Skin epidermis (tissue), 12 donors: ENCODE measurements at regions not wholly inside any gene's neighbourhood (a gene's known extent, or its start where the extent isn't known, plus 50 kb on each side); places are given as distances from the start of the nearest gene placed in this dataset.

Source experiments
- H3K27ac ChIP-seq, 21 experiments: fragments of 200-600 bp; sonication (generic) in 11 of 21; one replicate each; pipeline ENCODE4 v1.5.0; 2020; ENCODE audit warnings: mild to moderate bottlenecking in 3 of 21, inconsistent platforms in 2 of 21, moderate library complexity in 2 of 21
- H3K4me3 ChIP-seq, 7 experiments: fragments of 200-600 bp; sonication (generic) in 2 of 7; one replicate each; pipeline ENCODE4 v1.5.0; 2020; ENCODE audit warnings: inconsistent platforms in 2 of 7, mild to moderate bottlenecking in 2 of 7, moderate library complexity in 1 of 7

DNA sequence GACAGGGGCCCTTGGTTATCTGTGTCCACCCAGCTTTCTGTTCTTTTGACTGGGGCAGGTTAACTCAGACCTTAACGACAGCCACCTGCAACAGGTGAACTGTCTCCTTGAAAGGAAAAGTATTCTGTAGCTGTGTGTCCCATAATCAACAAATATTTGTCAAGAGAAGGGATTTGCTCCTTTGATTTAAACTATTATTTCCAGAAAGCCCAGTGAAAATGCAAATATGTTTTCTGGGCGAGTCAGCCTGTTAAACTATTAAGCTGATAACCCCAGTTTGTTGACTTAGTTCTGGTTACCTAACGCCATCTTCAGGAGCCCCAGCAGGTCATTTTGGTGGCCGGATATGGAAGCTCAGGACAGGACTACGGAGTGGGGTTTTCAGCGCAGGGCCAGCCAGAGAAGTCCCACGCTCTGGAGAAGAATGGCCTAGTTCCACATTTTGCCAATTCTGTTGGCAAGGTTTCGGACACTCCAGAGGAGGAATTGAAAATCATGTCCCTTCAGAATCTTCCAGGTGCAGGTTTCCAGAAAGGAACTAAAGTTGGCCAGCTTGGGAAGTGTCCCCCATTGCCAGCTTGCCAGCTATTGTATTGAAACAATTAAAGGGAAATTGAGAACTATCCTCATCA is 54.5 kb downstream of the ADRA2A start:
- Histone ChIP-seq H3K27ac (no peak overlapping the region), H3K4me3 (no peak overlapping the region)

DNA sequence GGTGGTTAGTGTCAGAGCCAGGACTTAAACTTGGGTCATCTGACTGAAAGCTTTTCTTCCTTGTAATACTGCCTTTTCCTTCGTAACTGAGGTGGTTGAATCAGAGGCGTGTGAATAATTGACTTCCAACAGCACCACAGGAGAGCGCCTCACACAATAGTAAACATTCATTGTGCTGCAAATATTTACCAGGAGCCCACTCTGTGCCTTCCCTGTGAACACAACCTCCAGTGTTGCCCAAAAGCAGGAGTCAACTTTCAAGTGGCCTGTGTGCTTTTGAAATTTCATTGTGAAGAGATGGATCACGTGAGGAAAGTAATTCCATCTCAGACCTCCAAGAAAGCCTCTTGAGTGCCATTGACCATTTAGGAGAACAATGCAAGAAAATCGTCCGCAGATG is 60.2 kb downstream of the ADRA2A start:
- no peak overlapping the region for H3K27ac ChIP-seq
- no peak overlapping the region for H3K4me3 ChIP-seq

DNA sequence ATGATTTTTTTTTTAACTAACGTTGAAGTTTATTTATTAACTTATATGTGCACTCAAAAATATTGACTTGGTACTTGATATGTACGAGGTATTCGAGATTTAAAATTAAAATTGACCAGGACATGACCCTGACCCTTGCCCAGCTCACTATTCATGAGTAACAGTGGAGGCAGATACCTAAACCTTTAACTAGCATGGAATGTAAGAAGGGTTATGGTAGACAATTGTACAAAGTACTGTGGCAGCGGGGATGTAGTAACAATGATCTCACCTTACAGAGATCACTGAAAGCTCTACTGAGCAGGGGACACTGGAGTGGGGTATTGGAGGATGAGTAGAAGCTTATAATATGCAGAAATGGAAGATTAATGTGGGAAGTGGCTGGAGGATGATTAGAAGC is 60.8 kb downstream of the ADRA2A start:
- Histone ChIP-seq H3K4me3 (no peak overlapping the region), H3K27ac (no peak overlapping the region)

DNA sequence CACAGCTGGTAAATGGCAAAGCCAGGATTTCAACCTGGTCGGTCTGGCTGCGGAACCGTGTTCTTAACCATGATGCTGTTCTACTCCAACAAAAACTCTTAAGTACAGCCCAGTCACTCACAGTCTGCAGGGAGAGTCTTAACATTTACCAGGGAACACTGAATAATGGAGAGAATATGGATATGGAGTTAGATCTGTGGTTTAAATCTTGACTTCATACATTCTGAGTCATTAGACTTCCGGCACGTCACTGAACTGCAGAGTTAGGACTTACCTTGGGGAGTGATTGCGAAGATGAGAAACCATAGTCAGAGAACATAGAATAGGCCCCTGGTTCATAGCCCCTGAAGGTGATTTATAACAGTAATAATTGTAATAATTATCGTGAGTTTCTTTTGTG is 61.7 kb downstream of the ADRA2A start:
- no peak overlapping the region for H3K27ac ChIP-seq
- no peak overlapping the region for H3K4me3 ChIP-seq

DNA sequence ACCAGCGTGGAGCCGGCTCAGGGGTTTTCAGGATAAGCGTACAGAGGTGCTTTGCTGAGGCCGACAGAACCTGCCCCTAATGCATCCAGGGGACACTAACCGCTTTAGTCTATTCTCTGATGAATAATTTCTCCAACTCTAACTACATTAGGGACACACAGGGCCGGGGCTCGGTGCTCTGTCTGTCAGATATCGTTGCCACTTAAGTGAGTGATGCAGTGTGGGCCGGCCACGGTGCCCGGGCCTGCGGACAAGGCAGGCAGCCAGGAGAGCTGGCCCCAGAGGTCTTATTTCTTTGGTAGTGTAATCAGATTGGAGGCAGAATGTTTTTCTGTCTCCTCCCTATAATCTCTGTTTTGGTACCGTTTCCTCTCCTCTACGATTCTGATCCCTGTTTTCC is 62.7 kb downstream of the ADRA2A start:
- H3K4me3 ChIP-seq = no peak overlapping the region
- H3K27ac ChIP-seq = no peak overlapping the region

DNA sequence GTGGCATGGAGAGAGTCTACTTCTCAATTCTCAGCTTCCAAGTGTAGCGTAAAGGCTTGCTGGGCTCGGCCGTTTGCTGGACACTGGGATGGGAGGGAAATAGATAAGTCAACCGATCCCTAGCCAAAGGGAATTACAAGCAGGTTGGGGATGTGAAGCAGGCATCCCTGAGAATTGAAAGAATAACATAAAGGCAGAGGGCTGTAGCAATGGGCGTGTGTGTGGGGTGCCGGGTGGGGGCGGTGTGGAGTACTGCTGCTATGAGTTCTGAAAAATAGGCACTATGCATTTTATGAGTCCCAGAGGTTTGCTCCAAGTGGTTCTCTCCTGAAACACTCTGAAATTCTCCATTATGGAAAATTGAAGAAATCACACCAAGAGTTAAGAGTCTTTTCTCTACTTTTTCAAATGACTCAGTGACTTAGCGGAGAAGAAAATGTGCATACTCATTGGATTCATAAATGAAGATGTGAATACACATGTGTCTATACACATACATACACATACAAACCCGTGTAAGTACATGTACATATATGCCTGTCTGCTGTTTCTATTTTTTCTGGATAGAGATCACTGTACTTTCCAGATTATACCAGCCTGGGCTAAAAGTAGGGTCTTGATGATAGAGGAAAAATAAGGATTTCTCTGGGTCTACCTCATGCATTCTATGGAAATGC is 65.4 kb downstream of the ADRA2A start:
- Histone ChIP-seq H3K27ac (no peak overlapping the region), H3K4me3 (no peak overlapping the region)

DNA sequence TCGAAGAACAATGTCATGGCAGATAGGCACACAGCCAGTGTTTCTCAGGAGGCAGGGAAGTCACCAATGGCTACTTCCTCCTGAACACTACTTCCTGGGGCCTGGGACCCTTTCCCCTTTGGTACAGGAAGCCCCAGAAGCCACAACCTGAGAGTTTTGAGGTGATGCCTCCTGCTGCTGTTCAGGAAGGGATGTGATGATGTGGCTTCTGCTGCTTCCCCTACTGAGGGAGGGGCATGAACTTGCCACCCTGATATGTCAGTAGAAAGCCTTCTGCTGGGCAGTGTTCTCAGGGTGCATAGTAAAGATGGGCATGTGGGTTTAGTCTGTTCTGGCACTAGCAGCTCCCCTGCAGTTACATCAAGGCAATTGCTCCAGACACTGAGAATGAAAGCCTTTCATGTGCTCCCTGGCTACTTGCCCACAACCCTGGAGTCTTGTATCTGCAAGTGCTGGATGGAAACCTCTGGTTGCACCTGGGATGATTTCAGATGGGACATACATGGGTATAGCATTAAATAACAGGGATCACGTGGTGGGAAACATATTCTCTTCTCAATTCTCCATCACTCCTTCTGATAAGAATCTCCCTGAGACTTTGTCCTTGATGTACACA is 69.3 kb downstream of the ADRA2A start:
- H3K27ac ChIP-seq = no peak overlapping the region
- no peak overlapping the region for H3K4me3 ChIP-seq

DNA sequence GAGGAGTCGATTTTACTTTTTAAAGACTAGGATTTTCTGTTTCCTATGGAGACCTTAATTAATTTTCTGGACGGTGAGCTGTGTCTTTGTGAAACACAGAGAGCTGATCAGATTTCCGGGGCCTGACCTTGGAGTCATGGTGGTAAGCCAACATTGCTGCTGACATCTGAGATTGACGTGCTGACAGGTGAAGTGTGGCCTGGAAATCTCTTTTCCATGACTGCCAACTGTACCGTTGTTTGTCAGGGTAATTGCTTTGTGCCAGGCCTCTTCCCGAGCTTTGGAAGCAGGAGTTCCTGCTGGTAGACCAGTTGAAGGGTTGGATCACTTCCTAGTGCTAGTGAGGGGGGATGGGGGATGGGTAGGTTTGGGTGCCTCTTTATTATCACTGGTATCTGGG is 71.2 kb downstream of the ADRA2A start:
- H3K4me3 ChIP-seq = no peak overlapping the region
- H3K27ac ChIP-seq = no peak overlapping the region

DNA sequence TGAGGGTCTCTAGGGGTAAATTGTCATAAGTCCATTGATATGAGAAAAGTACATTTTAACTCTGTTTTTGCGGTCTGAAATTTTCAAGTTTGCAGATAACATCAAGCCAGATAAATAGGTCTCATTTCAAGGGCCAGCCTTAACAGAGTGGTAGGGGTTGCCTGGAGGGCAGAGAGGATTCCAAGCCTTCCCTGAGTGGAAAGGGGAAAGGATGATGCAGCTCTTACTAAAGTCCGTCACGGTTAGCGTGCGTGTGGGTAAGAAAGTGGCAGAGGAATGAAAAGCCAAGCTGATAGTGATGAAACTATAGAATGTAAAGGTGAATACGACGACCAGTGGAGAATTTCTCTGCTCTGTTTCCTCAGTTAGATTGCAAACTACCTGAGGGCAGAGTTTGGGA is 71.6 kb downstream of the ADRA2A start:
- Histone ChIP-seq H3K27ac (no peak overlapping the region), H3K4me3 (no peak overlapping the region)

DNA sequence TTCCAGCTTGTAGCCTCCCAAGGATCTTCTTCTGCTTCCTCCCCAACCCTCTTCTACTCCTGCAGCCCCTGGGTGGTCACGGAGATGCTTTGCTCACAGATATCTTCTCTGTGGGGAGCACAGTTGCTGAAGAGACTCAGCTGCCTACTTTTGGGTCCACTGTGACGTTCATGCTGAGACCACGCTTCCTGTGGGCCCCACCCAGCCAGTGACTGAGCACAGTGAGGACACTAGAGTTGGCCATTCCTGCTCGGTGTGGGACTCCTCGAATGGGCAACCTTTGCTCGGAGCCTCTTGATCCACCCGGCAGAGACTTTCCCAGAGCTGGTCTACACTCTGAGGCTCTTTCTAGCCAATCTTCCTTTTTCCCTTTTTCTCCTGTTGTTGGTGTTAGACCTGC is 73.9 kb downstream of the ADRA2A start:
- no peak overlapping the region for H3K27ac ChIP-seq

DNA sequence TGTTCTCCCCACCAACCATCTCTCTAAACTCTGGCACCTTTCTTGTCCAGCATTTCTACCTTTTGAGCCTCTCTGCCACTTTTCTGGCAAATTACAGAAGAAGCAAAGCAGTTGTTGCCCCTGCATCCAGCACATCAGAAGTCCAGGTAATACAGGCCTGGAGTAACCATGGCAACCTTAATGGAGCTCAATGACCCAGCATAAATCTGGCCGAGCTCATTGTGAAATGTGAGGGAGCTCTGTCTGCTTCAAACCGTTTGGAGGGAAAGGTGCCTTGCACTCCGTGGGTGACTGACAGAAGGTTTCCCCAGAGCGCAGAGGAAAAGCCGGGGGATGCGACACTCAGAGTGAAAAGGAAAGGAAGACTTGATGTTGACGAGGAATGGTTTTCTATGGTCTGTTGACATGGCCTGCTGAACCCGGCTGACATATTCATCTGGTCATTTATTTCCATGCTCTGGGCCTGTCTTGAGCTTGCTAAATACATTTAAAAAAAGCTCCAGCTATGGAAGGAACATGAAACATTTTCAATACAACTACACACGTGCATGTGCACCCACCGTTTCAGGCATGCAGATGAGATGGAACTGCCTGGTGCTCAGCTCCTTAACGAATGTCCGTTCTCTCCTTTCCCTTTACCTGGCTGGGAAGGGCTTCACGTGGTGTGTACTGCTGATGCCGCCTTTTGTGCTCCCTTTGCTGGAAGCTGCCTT is 74.9 kb downstream of the ADRA2A start:
- H3K4me3 ChIP-seq = no peak overlapping the region
- no peak overlapping the region for H3K27ac ChIP-seq

More for the DNA sequence above, 73.9 kb downstream of the ADRA2A start:
- H3K4me3 ChIP-seq = no peak overlapping the region

DNA sequence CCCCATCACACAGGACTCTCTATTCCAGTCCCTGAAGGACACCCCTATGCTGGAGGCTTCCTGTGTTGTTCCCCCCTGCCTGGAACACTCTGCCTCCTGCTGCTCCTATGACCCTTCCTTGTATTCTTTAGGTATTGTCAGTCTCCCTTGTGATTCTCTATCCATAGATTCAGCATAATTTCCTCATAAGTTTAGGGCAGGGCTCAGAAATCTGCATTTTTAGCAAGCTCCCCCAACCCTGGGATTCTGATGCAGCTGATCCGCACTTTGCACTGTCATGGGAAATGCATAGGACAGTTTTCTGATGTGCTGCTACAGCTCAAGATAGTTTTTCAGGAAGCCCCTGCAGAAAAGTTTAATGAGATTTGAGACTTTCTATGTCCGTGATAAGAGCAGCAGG is 79.9 kb downstream of the ADRA2A start:
- Histone ChIP-seq H3K4me3 (no peak overlapping the region), H3K27ac (no peak overlapping the region)

DNA sequence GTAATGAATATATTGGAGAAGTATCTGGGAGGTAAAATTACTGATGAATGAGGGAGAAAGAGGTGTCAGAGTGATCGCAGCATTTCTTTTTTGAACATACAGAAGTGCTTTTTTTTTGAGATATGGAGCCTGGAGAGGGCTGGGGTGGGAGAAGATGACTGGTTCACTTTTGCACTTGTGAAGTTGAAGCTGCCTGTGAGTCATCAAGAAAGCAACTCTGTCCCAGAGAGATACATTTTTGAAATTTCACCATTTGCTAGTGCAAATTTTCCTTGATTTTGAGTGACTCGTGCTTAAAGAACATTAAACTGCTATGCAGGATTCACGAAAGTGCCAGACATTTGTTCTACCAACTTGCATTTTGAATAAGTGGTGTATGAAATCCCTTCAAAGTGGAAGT is 81.8 kb downstream of the ADRA2A start:
- no peak overlapping the region for H3K27ac ChIP-seq
- no peak overlapping the region for H3K4me3 ChIP-seq

DNA sequence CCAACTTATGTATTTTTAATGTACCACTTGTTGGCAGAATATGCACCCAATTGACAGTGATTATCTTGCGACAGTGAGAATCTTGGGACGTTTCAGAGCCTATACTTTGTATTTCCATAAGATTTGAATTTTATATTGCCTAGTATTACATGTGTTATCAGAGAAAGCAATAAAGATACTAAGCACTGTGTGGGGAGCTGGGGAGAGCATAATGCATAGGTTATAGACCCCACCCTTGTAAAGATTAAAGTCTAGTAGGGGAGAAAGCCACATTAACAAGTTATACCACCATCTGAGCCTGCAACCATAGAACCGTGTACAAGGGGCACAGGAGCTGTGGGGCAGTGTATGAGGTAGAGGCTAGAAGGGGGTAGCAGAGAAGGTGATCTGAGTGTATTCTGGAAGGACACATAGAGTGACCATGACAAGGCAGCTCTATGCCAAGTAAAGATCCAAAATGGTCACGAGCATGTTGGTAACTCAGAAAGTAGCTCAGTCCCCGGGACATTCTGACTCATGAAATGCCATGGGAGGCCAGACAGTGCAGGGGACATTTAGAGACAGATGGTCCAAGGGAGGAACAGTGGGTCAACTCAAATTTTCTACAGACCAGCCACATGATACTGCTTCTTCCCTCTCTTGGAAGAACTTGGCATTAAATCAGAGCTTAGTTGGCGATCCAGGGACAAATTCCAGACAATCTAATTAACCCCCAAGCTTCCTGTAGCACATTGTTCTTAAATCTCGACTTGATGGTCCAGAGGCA is 84.5 kb downstream of the ADRA2A start:
- H3K27ac ChIP-seq = no peak overlapping the region
- H3K4me3 ChIP-seq = no peak overlapping the region

DNA sequence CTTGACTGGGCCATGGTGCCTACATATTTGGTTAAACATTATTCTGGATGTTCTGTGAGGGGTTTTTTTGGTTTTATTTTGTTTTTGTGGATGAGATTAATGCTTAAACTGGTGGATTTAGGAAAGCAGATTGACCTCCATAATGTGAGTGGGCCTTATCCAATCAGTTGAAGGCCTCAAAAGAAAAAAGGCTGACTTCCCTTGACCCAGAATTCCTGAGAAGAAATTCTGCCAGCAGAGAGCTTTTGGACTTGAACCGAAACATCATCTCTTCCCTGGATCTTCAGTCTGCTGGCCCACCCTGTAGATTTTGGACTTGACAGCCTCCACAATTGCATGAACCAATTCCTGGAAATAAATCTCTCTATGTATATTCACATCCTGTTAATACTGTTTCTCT is 94.4 kb downstream of the ADRA2A start:
- no peak overlapping the region for H3K4me3 ChIP-seq
- H3K27ac ChIP-seq = no peak overlapping the region

DNA sequence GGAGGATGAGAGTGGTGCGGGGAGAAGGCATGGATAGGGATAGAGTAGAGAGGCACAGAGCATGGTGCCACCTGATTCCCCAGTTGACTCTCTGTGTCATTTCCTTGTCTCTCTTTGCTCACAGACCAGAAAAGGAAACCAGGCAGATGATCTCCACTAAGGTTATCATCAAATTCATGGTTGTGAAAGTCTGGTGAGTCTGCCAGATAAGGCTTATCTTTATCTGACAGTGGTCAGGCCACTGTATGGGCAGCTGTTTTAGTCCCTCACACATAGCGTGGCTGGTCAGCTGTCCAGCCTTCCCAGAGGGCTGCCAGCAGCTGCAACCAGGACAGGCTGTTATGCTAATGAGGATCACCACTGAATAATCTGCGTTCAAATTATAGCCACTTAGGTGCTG is 99.0 kb downstream of the ADRA2A start:
- no peak overlapping the region for H3K27ac ChIP-seq

DNA sequence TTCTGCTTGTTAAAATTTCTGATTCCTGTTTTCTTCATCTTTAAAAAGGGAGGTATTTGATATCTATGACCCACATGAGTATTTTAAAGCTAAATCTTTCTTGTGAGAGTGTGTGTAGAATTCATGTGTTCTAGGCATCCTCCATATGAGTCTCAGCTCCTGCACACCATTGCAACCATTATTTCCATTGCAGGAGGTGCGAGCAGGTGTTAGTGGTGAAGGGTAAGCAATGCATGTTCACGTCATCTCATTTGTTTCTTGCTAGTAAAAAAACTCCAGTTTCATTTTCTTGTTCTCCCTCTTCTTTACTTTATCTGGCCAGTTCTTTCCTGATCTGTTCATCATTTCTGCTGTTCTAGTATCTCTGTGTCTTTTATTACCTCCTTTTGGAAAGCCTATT is 100.5 kb downstream of the ADRA2A start:
- Histone ChIP-seq H3K27ac (no peak overlapping the region), H3K4me3 (no peak overlapping the region)

More for the DNA sequence above, 99.0 kb downstream of the ADRA2A start:
- H3K4me3 ChIP-seq = no peak overlapping the region

DNA sequence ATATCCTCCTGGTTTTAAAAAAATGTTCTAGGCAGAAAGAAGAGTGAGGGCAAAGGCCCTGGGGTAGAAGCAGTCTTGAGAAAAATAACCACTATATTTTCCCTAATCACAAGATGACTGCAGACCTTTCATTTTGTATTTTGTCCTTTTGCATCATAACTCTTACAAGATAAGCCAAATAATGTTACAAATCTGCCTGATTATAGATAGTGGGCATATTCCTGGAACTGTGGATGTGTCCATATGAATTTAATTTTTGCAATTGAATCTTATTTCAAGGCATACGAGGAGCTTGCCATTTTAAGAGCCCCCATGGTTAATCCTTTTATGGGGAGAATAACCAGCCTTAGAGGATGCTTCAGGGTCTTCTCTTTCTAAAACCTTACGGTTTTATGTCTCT is 102.7 kb downstream of the ADRA2A start:
- Histone ChIP-seq H3K4me3 (no peak overlapping the region), H3K27ac (no peak overlapping the region)

DNA sequence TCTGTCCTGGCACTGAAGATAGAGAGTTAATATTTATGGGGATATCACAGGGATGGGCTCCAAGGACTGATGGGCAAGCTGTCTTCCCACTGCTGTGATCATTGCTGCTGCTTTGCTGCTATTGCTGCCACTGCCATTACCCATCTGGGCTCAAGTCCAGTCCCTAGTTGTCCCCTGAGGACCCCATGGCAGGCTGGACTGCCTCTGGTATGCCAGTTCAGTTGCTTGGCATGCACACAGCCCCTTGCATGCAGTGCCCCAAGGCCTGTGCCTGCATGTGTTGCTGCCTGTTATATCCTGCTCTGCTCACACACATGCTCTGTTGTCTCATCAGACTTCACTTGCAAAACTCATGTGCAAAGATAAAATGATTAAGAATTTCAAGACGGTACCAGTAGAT is 109.5 kb downstream of the ADRA2A start:
- Histone ChIP-seq H3K27ac (no peak overlapping the region), H3K4me3 (no peak overlapping the region)

DNA sequence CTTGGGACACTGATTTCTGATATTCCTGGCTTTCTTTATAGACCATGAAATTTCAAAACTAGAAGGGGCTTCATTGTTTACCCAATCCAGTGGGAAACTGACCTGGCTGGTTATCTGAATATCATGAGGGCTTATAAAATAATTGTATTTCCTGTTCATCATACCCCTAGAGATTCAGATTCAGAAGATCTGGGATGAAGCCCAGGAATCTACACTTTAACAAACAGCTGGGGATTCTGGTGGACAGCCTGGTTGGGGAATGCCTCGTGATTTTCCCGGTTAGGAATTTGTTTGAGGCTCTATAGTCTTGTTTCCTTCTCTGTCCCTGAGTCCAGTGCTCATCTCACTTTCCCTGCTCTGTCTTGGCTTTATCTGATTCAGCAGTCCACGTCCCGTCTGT is 110.3 kb downstream of the ADRA2A start:
- H3K4me3 ChIP-seq = no peak overlapping the region
- H3K27ac ChIP-seq = no peak overlapping the region
